GM19035 (cell line): ENCODE measurements at regions not wholly inside any gene's neighbourhood (a gene's known extent, or its start where the extent isn't known, plus 50 kb on each side); places are given as distances from the start of the nearest gene placed in this dataset.
"Not testable (repeated sequence)": the region's sequence is repeated elsewhere in the genome, so short reads cannot be mapped to it uniquely, and the experiment has no call there.

ENCODE experiments used
- ATAC-seq: cut with Tn5 transposase; IDR thresholded peaks from one replicate; pipeline ENCODE4 v1.9.1; 2021; ENCODE audit not compliant: unreplicated experiment

GRCh38 chr2:87424763-87425154, 323.1 kb upstream of the PLGLB2 start:
- not testable (repeated sequence) for ATAC-seq

- not testable (repeated sequence) for ATAC-seq
These were observed 322.7 kb upstream of the PLGLB2 start for GRCh38 chr2:87425191-87425590.

GRCh38 chr2:87425717-87426116, 322.2 kb upstream of the PLGLB2 start:
- ATAC-seq: not testable (repeated sequence)

- ATAC-seq: not testable (repeated sequence)
These were observed 319.3 kb upstream of the PLGLB2 start for GRCh38 chr2:87428452-87429130.

- ATAC-seq: not testable (repeated sequence)
These were observed 318.5 kb upstream of the PLGLB2 start for GRCh38 chr2:87429206-87429930.

- not testable (repeated sequence) for ATAC-seq
These were observed 318.0 kb upstream of the PLGLB2 start for GRCh38 chr2:87429931-87430275.

- ATAC-seq: not testable (repeated sequence)
These were observed 316.8 kb upstream of the PLGLB2 start for GRCh38 chr2:87431051-87431450.

- not testable (repeated sequence) for ATAC-seq
These were observed 315.0 kb upstream of the PLGLB2 start for GRCh38 chr2:87432711-87433453.

- not testable (repeated sequence) for ATAC-seq
These were observed 311.9 kb upstream of the PLGLB2 start for GRCh38 chr2:87436007-87436406.

GRCh38 chr2:87437701-87438260, 310.1 kb upstream of the PLGLB2 start:
- ATAC-seq: not testable (repeated sequence)

- ATAC-seq: not testable (repeated sequence)
These were observed 309.0 kb upstream of the PLGLB2 start for GRCh38 chr2:87438780-87439454.

GRCh38 chr2:87439617-87440204, 308.2 kb upstream of the PLGLB2 start:
- not testable (repeated sequence) for ATAC-seq

GRCh38 chr2:87440650-87441049, 307.2 kb upstream of the PLGLB2 start:
- not testable (repeated sequence) for ATAC-seq

GRCh38 chr2:87441375-87441774, 306.5 kb upstream of the PLGLB2 start:
- ATAC-seq: not testable (repeated sequence)

GRCh38 chr2:87442983-87443577, 304.8 kb upstream of the PLGLB2 start:
- ATAC-seq: peak; percentile 98

GRCh38 chr2:87444951-87445350, 302.9 kb upstream of the PLGLB2 start:
- ATAC-seq: not testable (repeated sequence)

- not testable (repeated sequence) for ATAC-seq
These were observed 302.1 kb upstream of the PLGLB2 start for GRCh38 chr2:87445613-87446312.

- not testable (repeated sequence) for ATAC-seq
These were observed 301.6 kb upstream of the PLGLB2 start for GRCh38 chr2:87446313-87446696.

- ATAC-seq: not testable (repeated sequence)
These were observed 298.4 kb upstream of the PLGLB2 start for GRCh38 chr2:87449462-87449980.
